Islet of Langerhans (tissue), 1 donor: ENCODE measurements at regions not wholly inside any gene's neighbourhood (a gene's known extent, or its start where the extent isn't known, plus 50 kb on each side); places are given as distances from the start of the nearest gene placed in this dataset.
"Not testable (repeated sequence)": the region's sequence is repeated elsewhere in the genome, so short reads cannot be mapped to it uniquely, and the experiment has no call there.

ENCODE experiments used
- FAIRE-seq: peaks from one replicate; lab custom pipeline; 2011; peaks lifted over from hg19 to GRCh38; lab: Jason Lieb, UNC

DNA sequence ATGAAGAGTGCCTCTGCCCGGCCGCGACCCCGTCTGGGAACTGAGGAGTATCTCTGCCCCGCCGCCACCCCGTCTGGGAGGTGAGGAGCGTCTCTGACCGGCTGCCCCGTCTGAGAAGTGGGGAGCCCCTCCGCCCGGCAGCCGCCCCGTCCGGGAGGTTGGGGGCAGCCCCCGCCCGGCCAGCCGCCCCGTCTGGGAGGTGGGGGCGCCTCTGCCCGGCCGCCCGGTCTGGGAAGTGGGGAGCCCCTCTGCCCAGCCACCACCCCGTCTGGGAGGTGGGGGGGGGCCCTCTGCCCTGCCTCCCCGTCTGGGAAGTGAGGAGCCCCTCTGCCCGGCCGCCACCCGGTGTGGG, 1251.9 kb downstream of the BRINP3 start:
- FAIRE-seq, result not testable (repeated sequence)

DNA sequence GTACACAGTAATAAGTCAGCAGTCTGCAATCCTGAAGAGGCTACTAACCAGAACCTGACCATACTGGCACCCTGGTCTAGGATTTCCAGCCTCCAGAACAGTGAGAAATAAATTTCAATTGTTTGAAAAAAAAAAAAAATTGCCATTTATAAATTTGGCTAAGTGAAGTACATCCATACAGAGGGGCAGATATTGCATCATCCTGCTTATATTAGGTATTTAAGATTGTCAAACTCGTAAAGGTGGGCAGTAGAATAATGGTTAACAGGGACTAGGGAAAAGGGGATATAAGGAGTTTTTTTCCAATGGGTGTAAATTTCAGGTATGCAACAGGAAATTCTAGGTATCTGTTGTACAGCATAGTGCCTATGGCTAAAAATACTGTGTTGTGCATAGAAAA, 1250.9 kb downstream of the BRINP3 start:
- FAIRE-seq, result no peak

DNA sequence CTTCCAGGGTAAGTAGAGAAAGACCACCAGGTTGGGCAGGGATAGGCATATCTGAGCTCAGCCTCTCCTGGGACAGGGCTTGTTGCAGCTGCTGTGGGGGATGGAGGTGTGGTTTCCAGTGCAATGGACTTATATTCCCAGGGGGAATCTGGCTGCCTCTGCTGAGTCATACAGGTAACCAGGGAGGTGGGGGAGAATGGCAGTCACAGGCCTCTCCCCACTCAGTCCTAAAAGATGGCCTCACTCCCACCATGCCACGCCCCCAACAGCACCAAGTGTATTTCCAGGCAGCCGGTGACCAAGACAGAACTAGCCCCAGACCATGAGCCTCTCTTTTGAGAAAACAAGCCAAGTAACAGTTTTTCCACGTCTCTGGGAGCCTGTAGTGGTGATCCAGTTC, 1240.7 kb downstream of the BRINP3 start:
- no peak for FAIRE-seq

DNA sequence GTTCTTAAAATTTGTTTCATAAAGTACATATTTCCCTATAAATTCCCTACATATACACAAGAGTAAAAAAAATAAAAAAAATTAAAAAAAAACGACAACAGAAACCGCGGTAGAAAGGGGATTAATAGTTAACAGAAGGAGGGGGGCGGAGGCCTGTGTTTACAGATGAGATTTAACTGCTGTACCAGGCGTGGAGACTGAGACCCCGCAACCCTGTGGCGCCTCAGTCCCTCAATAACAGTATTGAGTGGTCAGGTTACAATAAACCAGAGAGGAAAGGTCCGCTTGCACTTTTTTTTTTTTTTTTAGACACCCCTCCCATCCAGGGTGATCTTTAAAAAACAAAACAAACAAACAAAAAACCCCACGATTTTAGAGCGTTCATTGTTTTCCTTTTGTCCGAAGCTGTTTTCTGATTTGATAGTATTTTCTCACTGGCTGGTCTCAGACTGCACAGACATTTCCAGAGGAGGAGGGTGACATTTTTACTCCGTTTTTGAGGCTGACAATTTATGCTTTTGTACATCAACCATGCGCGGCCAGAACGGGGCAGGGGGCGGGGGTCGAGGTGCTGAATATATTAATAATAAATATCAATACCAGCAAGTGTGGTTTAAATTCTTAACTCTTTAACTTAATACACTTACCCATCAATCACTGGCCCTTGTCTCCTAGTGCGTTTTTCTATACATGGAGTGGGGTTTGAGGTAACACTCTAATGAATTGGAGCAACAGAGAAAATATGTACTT, 1223.9 kb downstream of the BRINP3 start:
- FAIRE-seq, result no peak

DNA sequence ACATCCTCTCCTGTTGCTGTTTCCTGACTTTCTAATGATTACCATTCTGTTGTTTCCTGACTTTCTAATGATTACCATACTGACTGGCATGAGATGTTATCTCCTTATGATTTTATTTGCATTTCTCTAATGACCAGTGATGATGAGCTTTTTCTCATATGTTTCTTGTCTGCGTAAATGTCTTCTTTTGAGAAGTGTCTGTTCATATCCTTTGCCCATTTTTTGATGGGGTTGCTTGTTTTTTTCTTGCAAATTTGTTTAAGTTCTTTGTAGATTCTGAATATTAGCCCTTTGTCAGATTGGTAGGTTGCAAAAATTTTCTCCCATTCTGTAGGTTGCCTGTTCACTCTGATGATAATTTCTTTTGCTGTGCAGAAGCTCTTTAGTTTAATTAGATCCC, 1216.5 kb downstream of the BRINP3 start:
- FAIRE-seq, result not testable (repeated sequence)

DNA sequence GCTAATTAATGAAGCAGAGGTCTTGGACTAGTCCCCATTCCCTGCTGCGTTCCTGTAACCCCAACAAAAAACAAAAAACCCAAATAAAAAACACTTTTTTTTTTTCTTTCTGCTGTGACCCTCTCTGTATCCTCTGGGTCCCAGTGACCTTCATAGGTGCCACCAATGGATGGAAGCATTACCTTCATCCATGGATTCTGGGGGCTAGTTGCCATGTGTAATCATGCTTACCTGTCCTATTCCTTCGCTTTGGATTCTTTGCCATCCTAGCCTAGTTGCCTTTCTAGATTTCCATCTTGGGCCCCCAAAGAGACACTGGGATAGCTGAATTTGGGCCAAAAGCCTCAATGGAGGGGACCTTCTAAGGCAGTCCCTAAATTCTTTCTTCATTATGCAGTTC, 1208.7 kb downstream of the BRINP3 start:
- FAIRE-seq, result no peak

DNA sequence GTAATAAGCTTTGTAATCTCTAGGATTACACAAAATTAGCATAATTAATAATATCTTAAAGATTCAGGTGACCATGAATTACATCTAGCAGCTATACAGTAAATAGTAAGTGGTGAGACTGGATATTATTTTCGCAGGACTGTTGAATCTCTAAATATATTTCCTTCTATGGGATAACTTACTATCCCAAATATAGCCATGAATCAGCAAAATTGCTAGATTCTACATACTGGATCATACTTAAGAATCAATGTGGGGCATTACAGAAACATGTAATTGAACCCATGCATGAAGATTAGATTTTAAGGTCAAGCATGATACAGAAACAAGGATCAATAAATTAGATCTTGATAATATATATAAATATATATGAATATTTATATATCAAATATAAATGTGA, 1203.4 kb downstream of the BRINP3 start:
- FAIRE-seq, result no peak

DNA sequence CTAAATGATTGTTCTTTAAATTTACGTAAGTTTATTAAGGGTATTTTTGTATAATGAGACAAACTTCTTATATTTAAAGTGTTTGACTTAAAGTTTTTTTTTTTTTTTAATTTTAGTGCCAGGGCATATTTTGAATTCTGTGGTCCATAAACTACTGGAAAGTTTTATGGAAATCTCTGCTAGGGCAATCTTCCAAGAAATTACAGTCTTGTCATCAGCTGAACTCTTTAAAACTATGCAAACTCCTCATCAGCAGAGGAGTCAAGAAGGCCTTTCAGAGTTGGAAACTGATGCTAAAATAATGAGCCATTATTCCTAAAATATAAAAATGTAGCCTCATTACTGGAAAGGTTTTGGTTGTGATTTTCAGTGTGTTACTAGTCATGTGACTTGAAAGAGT, 1201.9 kb downstream of the BRINP3 start:
- FAIRE-seq, result no peak

DNA sequence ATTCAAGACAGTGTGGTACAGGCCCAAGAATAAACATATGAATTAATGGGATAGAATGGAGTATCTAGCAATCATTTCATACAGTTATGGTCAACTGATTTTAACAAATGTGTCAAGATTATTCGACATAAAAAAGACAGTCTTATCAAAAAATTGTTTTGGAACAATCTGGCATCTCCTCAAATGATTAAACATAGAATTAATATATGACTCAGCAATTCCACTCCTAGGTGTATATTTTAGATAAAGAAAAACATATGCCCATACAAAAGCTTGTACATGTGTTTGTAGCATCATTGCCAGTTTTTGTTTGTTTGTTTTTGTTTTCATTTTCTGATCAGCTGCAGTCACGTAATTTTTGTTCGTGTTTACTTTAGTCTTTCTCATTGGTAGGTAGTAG, 1188.3 kb downstream of the BRINP3 start:
- FAIRE-seq, result no peak

DNA sequence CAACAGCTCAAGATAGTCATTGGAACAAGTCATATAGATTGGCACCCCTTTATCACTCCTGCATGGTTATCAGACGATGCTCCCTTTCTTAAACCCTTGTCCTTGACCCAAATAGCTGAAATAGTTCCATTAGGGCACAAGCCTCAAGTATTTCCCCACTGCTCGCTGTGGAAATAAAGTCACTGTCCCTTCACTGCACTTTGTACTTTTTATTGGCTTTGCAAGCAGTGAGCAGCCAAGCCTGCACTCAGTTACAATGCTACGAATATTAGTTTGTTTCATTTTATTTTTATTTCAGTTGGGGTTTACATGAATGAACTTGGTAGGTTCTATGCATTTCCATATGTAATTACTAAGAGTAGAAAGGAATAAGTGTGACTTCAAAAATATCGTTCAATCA, 1176.4 kb downstream of the BRINP3 start:
- FAIRE-seq, result no peak

DNA sequence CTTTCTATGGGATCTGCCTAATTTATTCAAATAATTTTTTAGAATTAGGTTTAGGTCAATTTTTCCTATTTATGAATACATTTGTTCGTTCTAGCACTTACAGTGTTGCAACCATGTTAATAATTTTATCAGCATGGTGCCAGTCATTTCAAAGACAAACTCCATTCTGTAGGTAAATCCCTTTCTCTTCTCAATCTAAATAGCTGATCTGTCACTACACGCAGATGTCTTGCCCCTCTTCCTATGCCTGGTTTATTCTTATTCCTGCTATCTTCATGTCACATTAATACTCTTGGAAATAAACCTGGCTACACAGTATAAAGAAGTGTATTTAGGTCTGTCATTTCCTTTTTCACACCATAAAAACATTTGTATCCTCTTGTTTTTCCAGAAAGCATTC, 1172.4 kb downstream of the BRINP3 start:
- FAIRE-seq, result no peak

DNA sequence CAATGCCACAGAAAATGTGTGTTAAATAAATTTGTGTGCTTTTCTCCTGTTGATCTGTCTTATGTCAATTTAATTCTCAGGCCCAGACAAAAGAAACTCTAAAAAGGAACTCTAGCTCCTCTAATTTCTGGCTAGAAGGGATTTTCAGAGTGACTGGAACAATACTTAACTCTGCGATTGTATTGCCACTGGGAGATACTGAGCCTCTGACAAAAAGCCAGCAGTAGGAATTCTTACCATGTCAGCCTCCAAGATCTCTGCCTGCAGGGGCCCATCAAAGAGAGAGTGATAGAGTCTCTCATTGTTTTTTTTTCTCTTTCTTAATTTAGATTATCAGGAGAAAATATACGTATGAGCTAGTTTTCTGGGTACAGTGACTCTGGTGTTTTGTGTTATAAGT, 1165.7 kb downstream of the BRINP3 start:
- no peak for FAIRE-seq

DNA sequence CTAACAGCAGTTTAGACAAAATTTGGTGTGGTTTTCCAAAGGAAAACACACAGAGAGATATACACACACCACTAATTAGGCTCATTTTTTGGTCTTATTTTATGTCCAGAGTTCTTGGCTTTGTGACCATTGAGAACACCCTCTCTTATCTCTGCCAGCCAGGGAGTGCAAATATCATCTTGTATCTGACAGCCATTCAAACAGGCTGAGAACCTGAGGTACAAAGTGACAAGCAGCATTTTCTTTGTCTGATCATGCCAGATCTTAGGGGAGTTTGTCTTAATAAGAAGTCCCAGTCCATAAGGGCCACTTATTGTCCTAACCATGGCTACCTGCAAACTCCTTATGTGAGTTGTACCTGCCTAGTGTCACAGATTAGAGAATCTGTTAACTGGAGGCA, 1165.2 kb downstream of the BRINP3 start:
- FAIRE-seq, result no peak

DNA sequence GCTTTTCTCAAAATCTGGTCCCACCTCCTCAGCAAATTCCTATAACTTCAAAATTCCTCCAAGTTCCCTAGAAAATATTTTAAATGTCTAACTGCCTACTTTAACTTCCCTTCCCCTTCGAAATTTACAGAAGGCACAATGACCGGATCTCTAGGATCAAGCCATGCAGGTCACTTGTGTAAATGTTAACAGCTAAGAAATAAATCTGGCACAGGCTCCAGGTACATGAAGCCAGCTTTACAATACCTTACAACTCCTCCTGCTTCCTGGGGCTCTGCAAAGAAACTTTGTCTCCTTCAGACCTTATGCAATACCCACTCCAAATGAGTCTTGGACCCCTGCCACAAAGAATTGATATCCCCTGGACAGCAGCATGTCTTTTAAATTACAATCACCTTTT, 1164.2 kb downstream of the BRINP3 start:
- no peak for FAIRE-seq

DNA sequence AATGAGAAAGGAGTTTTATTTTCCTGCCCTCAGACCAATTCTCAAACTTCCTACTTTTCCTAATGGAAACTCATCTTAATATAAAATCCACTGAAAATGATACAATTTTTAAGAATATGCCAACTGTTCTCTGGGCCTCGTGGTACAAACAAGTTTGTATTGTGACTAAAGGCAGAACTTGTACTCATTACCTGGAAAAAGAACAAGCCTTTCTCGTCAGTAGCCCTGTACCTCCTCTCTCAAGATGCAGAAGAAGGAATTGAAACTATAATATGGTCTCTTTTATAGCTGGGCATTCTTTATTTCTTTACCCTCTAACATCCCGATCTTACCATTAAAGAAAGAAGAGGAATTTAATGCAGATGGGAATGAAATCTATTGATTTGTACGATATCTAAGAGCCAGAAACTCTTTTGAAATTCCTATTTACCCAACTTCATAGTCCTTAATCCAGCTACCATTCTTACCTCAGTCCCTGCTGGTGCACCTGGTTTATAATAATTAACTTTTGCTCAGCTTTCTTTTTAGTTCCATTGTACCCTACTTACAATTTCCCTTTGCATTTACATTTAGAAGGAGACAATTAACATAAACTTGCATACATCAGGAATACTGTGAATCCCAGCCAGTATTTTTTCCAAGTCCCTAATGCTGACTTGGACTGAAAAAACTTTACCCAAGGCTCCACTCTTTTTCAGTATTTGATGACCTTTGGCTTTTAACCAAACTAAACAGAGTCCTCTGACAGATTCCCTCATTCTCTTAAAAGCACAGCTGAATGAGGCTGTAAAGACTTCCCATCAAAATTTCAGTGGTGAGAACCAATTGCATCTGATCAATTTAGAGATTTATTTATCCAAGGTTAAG, 1162.4 kb downstream of the BRINP3 start:
- no peak for FAIRE-seq

DNA sequence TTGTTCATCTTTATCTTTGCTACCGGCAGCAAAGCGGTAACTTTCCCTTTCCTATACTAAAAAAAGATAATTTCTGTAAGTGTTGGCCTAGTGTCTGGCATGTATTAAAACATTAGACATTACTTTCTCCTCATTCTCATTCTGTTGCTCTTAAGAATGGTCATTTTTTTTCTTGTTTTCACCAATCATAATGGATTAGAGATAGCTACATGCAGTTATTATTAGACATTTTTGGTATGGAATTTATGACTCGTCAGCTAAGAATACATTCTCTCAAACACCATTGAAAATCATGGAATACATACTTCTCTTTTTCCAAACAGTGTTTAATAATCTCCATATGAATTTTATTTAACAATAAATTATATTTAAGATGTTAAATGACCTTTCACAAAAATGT, 1154.6 kb downstream of the BRINP3 start:
- FAIRE-seq, result no peak

DNA sequence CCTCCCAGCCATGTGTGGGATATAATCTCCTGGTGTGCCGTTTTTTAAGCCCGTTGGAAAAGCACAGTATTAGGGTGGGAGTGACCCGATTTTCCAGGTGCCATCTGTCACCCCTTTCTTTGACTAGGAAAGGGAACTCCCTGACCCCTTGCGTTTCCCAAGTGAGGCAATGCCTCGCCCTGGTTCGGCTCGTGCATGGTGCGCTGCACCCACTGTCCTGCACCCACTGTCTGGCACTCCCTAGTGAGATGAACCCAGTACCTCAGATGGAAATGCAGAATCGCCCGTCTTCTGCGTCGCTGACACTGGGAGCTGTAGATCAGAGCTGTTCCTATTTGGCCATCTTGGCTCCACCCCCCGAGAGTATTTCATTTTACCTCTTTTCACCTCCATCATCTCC, 1146.6 kb downstream of the BRINP3 start:
- not testable (repeated sequence) for FAIRE-seq

DNA sequence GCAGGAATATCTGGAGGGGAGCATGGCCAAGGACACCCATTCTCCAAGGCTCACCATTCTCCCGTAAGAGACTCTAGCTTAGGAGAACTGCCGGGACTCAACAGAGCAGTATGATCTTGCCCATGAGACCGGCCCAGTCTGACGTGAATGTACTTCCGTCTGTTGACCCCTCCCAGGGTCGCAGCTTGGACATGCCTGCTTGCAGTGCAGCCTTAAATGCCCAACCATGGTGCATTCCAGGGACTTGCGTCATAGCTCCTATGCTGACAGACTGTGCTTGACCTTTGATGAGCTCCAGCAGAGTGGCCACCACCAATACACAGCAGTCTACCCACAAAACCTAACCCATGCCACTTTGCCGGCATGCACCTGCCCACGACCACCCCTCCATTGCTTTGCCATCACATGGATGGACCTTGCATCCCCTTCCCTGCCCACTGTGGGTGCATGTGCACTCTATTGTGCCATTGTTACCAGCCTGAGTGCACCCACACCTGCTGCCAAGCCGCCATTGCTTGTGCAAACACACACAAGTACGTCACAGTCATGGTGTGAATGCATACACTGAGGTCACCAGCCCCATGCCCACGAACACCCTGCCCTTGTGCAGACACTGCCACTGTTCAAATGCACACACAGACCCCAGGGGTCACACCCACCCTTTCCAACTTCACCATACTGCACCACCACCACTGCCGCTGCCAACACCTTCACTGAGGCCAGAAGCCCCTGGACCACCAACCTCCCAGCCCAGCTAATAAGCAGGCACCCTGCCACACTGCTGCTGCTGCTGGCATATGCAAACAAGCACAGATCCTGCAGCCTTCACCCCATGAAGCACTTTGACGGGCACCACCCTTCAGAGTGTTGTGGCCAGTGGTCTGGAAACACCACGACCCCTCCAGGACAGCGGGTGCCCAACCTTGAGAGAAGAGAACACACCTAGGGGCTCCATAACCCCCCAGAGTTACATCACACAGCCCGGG, 1141.3 kb downstream of the BRINP3 start:
- FAIRE-seq, result no peak

DNA sequence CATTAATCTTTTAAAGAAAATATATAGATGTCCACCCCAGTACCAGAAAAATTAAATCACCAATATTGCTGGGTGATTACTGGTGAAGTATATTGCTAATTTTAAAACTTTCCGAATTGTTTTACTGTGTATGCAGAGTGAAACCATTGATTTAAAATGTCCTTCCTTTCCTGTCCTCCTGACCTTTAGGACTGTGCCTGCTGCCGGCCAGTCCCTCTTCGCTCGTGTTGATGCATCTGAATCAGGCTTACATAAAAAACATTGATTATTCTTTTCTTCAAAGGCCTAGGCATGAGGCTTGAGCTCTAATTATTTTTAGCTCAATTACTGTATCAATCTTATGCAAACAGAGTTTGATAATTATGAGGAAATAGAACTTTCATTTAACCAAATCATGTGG, 1128.1 kb downstream of the BRINP3 start:
- no peak for FAIRE-seq

DNA sequence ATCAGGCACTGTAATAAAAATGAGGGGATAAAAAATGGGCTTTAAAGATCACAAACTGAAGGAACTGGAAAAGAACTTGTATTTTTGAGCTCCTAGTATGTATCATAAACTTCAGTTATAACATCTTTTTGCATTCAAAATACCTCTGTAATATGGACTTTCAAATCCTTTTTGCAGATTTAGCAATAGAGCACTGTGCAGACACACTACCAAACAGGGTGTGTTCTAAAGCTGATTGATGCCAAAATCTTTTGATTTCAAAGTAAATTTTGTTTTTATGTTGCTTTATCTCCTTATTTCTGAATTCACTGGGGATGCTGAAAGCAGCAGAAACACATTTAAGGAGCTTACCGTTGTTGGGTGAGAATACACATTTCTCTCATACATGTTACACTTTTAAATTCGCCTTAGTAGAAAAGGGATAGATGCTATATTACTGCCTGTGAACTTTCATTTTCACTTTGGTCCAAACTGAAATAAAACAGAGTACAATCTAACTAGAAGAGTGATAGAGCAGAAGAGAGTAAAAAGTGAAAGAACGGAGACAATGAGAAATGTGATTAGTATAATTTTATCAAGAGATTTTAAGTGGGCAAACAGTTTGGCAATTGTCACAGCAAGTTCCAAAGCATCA, 1126.6 kb downstream of the BRINP3 start:
- no peak for FAIRE-seq

DNA sequence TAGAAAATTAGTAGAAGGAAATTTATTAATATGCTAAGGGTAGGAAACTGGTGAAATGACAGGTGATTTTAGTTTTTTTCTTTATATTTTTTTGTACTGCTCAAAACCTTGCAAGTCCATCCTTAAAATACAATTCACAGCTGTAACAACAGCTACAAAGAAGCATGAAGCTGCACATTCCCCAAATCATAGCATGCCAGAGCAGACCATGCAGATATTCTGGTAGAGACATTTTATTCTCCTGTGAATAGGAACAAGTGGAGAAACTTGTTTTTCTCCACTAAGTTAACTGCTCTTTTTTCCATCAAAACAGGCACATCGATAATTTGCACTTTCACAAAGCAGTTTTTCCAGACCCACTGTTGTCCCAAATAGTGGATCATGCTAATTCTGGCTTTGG, 1125.7 kb downstream of the BRINP3 start:
- no peak for FAIRE-seq

DNA sequence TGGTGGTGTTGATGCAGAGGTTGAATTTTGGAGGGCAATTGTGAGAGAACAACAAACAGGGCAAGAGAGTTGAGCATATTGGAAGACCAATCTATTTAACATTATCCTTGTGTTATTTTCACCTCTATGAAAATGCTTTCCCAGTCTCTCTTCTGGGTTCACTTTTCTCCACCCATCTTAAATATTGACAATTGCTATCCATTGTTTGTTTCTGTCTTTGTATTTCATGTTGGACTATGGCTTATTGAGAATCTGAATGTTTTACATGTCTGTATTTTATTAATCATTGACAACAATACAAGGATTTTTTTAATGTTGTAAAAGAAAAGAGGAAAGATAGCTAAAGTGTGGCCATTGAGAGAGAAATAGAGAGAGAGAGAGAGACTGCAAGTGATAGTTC, 1121.5 kb downstream of the BRINP3 start:
- FAIRE-seq, result no peak
